H9 (cell line): ENCODE measurements at regions not wholly inside any gene's neighbourhood (a gene's known extent, or its start where the extent isn't known, plus 50 kb on each side); places are given as distances from the start of the nearest gene placed in this dataset.

Experiments
- DNase-seq: peaks from one replicate; pipeline ENCODE4 v3.0.0-alpha.2; 2017
- H2AFZ ChIP-seq: one replicate; pipeline ENCODE4 v1.6.1; 2013; ENCODE audit warnings: mild to moderate bottlenecking, low read length, control low read depth, moderate library complexity
- H2AK5ac ChIP-seq: 2 replicates; pipeline ENCODE4 v1.6.1; 2013; ENCODE audit warnings: low read length, control low read depth, mixed read lengths; ENCODE audit not compliant: insufficient read length
- H2BK120ac ChIP-seq: one replicate; pipeline ENCODE4 v1.6.1; 2013; ENCODE audit warnings: low read depth, mild to moderate bottlenecking, low read length, control low read depth, inconsistent platforms; ENCODE audit not compliant: poor library complexity, severe bottlenecking
- H2BK12ac ChIP-seq: 2 replicates; pipeline ENCODE4 v1.6.1; 2013; ENCODE audit warnings: low read length, control low read depth, mixed read lengths, low read depth; ENCODE audit not compliant: insufficient read length
- H2BK15ac ChIP-seq: 2 replicates; pipeline ENCODE4 v1.6.1; 2013; ENCODE audit warnings: low read depth, low read length, control low read depth
- H2BK20ac ChIP-seq: one replicate; pipeline ENCODE4 v1.6.1; 2013; ENCODE audit warnings: low read depth, mild to moderate bottlenecking, low read length, control low read depth, inconsistent platforms; ENCODE audit not compliant: poor library complexity, severe bottlenecking
- H2BK5ac ChIP-seq: 2 replicates; pipeline ENCODE4 v1.6.1; 2013; ENCODE audit warnings: low read length, control low read depth, mixed read lengths; ENCODE audit not compliant: insufficient read length
- H3K14ac ChIP-seq: 2 replicates; pipeline ENCODE4 v1.6.1; 2013; ENCODE audit warnings: low read length, control low read depth; ENCODE audit not compliant: insufficient read depth
- H3K18ac ChIP-seq: 2 replicates; pipeline ENCODE4 v1.6.1; 2013; ENCODE audit warnings: low read depth, mild to moderate bottlenecking, mixed read lengths, low read length, control low read depth; ENCODE audit not compliant: insufficient read length
- H3K23ac ChIP-seq: 2 replicates; pipeline ENCODE4 v1.6.1; 2013; ENCODE audit warnings: low read length, control low read depth, mixed read lengths, low read depth; ENCODE audit not compliant: insufficient read length
- H3K23me2 ChIP-seq: 2 replicates; pipeline ENCODE4 v1.6.1; 2013; ENCODE audit warnings: low read depth, mild to moderate bottlenecking, mixed read lengths, low read length, control low read depth; ENCODE audit not compliant: insufficient read length, poor library complexity, severe bottlenecking
- H3K27ac ChIP-seq: 2 replicates; pipeline ENCODE4 v1.5.1; 2013; ENCODE audit warnings: low read length, control low read depth, mixed read lengths, low read depth; ENCODE audit not compliant: insufficient read length
- H3K27me3 ChIP-seq: 2 replicates; pipeline ENCODE4 v1.6.1; 2013; ENCODE audit warnings: low read length, control low read depth, inconsistent platforms; ENCODE audit not compliant: insufficient read depth
- H3K4ac ChIP-seq: 2 replicates; pipeline ENCODE4 v1.6.1; 2013; ENCODE audit warnings: low read depth, mild to moderate bottlenecking, control low read depth, inconsistent platforms, low read length, moderate library complexity
- H3K4me1 ChIP-seq: 2 replicates; pipeline ENCODE4 v1.6.1; 2013; ENCODE audit warnings: low read length, control low read depth, inconsistent platforms; ENCODE audit not compliant: insufficient read depth
- H3K4me2 ChIP-seq: 2 replicates; pipeline ENCODE4 v1.6.1; 2013; ENCODE audit warnings: low read length, control low read depth, mixed read lengths; ENCODE audit not compliant: insufficient read length, insufficient read depth
- H3K56ac ChIP-seq: 2 replicates; pipeline ENCODE4 v1.6.1; 2013; ENCODE audit warnings: low read depth, mild to moderate bottlenecking, mixed read lengths, low read length, control low read depth; ENCODE audit not compliant: insufficient read length
- H3K79me1 ChIP-seq: 2 replicates; pipeline ENCODE4 v1.6.1; 2013; ENCODE audit warnings: low read depth, mild to moderate bottlenecking, moderate library complexity, low read length, control low read depth, inconsistent platforms; ENCODE audit not compliant: insufficient read depth, poor library complexity, severe bottlenecking
- H3K79me2 ChIP-seq: 2 replicates; pipeline ENCODE4 v1.6.1; 2013; ENCODE audit warnings: low read length, control low read depth, inconsistent platforms; ENCODE audit not compliant: insufficient read depth
- H3K9ac ChIP-seq: 2 replicates; pipeline ENCODE4 v1.6.1; 2013; ENCODE audit warnings: low read length, control low read depth, mixed read lengths; ENCODE audit not compliant: insufficient read length; ENCODE audit errors: extremely low read depth
- H3K9me3 ChIP-seq: one replicate; pipeline ENCODE4 v1.6.1; 2013; ENCODE audit warnings: low read depth, low read length, inconsistent platforms; ENCODE audit not compliant: control insufficient read depth
- H3T11ph ChIP-seq: one replicate; pipeline ENCODE4 v1.6.1; 2013; ENCODE audit warnings: mild to moderate bottlenecking, low read length, control low read depth, inconsistent platforms
- H4K20me1 ChIP-seq: one replicate; pipeline ENCODE4 v1.6.1; 2013; ENCODE audit not compliant: control insufficient read depth, insufficient read length, insufficient read depth
- H4K5ac ChIP-seq: 2 replicates; pipeline ENCODE4 v1.6.1; 2013; ENCODE audit warnings: low read depth, mild to moderate bottlenecking, mixed read lengths, low read length, control low read depth; ENCODE audit not compliant: insufficient read length
- H4K8ac ChIP-seq: replicated peaks from 2 replicates; pipeline ENCODE4 v1.6.1; 2013; ENCODE audit warnings: low read length, control low read depth, mixed read lengths, low read depth; ENCODE audit not compliant: insufficient read length
- H4K91ac ChIP-seq: 2 replicates; pipeline ENCODE4 v1.6.1; 2013; ENCODE audit warnings: low read depth, mild to moderate bottlenecking, moderate library complexity, mixed read lengths, low read length, control low read depth; ENCODE audit not compliant: insufficient read length
- H3K27ac Mint-ChIP-seq, 3 experiments: 2 replicates in 2 of 3; 3 replicates in 1 of 3; pipeline ENCODE4 v1.8.0; 2020 to 2021; ENCODE audit warnings: mixed read lengths in 3 of 3, mild to moderate bottlenecking in 1 of 3, moderate library complexity in 1 of 3
- H3K27me3 Mint-ChIP-seq: 2 replicates; pipeline ENCODE4 v1.8.0; 2021; ENCODE audit warnings: low read depth, mild to moderate bottlenecking, moderate library complexity, mixed read lengths
- H3K36me3 Mint-ChIP-seq, 3 experiments: 2 replicates in 2 of 3; 3 replicates in 1 of 3; pipeline ENCODE4 v1.8.0; 2020 to 2021; ENCODE audit warnings: low read depth in 3 of 3, mixed read lengths in 3 of 3; ENCODE audit not compliant: insufficient read depth in 1 of 3
- H3K4me1 Mint-ChIP-seq, 2 experiments: 2 replicates each; pipeline ENCODE4 v1.8.0; 2020; ENCODE audit warnings: mixed read lengths in 2 of 2
- H3K4me3 Mint-ChIP-seq, 2 experiments: 2 replicates in 1 of 2; 3 replicates in 1 of 2; pipeline ENCODE4 v1.8.0; 2020 to 2021; ENCODE audit warnings: mild to moderate bottlenecking in 2 of 2, mixed read lengths in 2 of 2, moderate library complexity in 1 of 2
- H3K9me3 Mint-ChIP-seq, 2 experiments: 2 replicates in 1 of 2; 3 replicates in 1 of 2; pipeline ENCODE4 v1.8.0; 2020; ENCODE audit warnings: mild to moderate bottlenecking in 2 of 2, mixed read lengths in 2 of 2, moderate library complexity in 1 of 2
- WGBS: extraction: QIAGEN DNeasy Blood & Tissue Kit; methylation state at CpG from one replicate; pipeline ENCODE4 v1.1.7; 2013; ENCODE audit warnings: missing lambda C conversion rate, low lambda C conversion rate, mixed read lengths; ENCODE audit not compliant: insufficient read length; ENCODE audit errors: extremely low coverage; 5-methylcytosine and 5-hydroxymethylcytosine counted together
- TF ChIP-seq, protein P1 (sequence below): fragments of 200-600 bp; sonication (generic); conservative IDR thresholded peaks from 3 replicates; pipeline ENCODE4 v1.8.0; 2021; ENCODE audit warnings: antibody characterized with exemption, mild to moderate bottlenecking

- no peak overlapping the region for H3K18ac ChIP-seq
- TF ChIP-seq, protein P1, sequence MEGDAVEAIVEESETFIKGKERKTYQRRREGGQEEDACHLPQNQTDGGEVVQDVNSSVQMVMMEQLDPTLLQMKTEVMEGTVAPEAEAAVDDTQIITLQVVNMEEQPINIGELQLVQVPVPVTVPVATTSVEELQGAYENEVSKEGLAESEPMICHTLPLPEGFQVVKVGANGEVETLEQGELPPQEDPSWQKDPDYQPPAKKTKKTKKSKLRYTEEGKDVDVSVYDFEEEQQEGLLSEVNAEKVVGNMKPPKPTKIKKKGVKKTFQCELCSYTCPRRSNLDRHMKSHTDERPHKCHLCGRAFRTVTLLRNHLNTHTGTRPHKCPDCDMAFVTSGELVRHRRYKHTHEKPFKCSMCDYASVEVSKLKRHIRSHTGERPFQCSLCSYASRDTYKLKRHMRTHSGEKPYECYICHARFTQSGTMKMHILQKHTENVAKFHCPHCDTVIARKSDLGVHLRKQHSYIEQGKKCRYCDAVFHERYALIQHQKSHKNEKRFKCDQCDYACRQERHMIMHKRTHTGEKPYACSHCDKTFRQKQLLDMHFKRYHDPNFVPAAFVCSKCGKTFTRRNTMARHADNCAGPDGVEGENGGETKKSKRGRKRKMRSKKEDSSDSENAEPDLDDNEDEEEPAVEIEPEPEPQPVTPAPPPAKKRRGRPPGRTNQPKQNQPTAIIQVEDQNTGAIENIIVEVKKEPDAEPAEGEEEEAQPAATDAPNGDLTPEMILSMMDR = no peak
Measured at GRCh38 chr18:78891185-78891762, 88.3 kb upstream of the SALL3 start.

More at GRCh38 chr18:78891185-78891762, 88.3 kb upstream of the SALL3 start:
- Mint-ChIP-seq H3K4me3 (no peak overlapping the region), H3K4me1 (peaks cover 0 to 4% of the 10 kb centered on the region in 2 experiments; a peak in 2 of 4 replicates), H3K27ac (no peak overlapping the region), H3K9me3 (peaks cover 44 to 51% of the 10 kb centered on the region in 2 experiments), H3K27me3 (peaks cover 8% of the 10 kb centered on the region), H3K36me3 (peaks cover 16 to 35% (median 21%) of the 10 kb centered on the region in 3 experiments)
- Histone ChIP-seq H2AFZ (no peak overlapping the region), H3K27ac (no peak overlapping the region), H3K23me2 (no peaks in the 10 kb centered on the region), H3T11ph (no peak overlapping the region), H2BK15ac (no peak overlapping the region), H3K9me3 (peaks cover 7% of the 10 kb centered on the region), H4K91ac (no peak overlapping the region), H3K14ac (no peak overlapping the region), H3K27me3 (no peaks in the 10 kb centered on the region; the same call in 1 of the 2 replicates), H4K8ac (no peak overlapping the region), H3K56ac (no peak overlapping the region), H3K79me2 (no peaks in the 10 kb centered on the region), H3K4me2 (no peak overlapping the region), H4K5ac (no peak overlapping the region), H3K4me1 (no peaks in the 10 kb centered on the region), H3K9ac (no peak overlapping the region), H3K4ac (no peak overlapping the region), H3K79me1 (no peaks in the 10 kb centered on the region), H2BK20ac (no peak overlapping the region), H3K23ac (no peak overlapping the region), H2BK5ac (no peak overlapping the region), H2BK120ac (no peak overlapping the region), H4K20me1 (no peaks in the 10 kb centered on the region), H2AK5ac (no peak overlapping the region), H2BK12ac (no peak overlapping the region)
- no peak for DNase-seq
- no CpG with 5 or more reads among the region's 4 CpGs for WGBS
